Fibroblast of villous mesenchyme (primary cell): ENCODE measurements at regions not wholly inside any gene's neighbourhood (a gene's known extent, or its start where the extent isn't known, plus 50 kb on each side); places are given as distances from the start of the nearest gene placed in this dataset.
"Not testable (repeated sequence)": the region's sequence is repeated elsewhere in the genome, so short reads cannot be mapped to it uniquely, and the experiment has no call there.

Experiments used
- DNase-seq: peaks from one replicate; pipeline ENCODE4 v3.0.0-alpha.2; 2010; ENCODE audit warnings: low read depth
- H3K4me3 ChIP-seq: 2 replicates; pipeline ENCODE4 v1.5.1; 2011; ENCODE audit warnings: low read depth, mild to moderate bottlenecking, low read length
- TF ChIP-seq, protein P1 (sequence below): IDR thresholded peaks from 2 replicates; pipeline ENCODE4 v1.5.1; 2012; ENCODE audit warnings: low read depth, mild to moderate bottlenecking, low read length; ENCODE audit not compliant: insufficient read depth

GRCh38 chrX:95536661-95537060, 1148.0 kb upstream of the DIAPH2 start:
- no peak for DNase-seq
- TF ChIP-seq, protein P1, sequence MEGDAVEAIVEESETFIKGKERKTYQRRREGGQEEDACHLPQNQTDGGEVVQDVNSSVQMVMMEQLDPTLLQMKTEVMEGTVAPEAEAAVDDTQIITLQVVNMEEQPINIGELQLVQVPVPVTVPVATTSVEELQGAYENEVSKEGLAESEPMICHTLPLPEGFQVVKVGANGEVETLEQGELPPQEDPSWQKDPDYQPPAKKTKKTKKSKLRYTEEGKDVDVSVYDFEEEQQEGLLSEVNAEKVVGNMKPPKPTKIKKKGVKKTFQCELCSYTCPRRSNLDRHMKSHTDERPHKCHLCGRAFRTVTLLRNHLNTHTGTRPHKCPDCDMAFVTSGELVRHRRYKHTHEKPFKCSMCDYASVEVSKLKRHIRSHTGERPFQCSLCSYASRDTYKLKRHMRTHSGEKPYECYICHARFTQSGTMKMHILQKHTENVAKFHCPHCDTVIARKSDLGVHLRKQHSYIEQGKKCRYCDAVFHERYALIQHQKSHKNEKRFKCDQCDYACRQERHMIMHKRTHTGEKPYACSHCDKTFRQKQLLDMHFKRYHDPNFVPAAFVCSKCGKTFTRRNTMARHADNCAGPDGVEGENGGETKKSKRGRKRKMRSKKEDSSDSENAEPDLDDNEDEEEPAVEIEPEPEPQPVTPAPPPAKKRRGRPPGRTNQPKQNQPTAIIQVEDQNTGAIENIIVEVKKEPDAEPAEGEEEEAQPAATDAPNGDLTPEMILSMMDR = no peak
- H3K4me3 ChIP-seq = no peak overlapping the region

GRCh38 chrX:95539041-95539440, 1145.6 kb upstream of the DIAPH2 start:
- no peak overlapping the region for H3K4me3 ChIP-seq
- TF ChIP-seq, protein P1 = no peak
- DNase-seq = no peak

DNA sequence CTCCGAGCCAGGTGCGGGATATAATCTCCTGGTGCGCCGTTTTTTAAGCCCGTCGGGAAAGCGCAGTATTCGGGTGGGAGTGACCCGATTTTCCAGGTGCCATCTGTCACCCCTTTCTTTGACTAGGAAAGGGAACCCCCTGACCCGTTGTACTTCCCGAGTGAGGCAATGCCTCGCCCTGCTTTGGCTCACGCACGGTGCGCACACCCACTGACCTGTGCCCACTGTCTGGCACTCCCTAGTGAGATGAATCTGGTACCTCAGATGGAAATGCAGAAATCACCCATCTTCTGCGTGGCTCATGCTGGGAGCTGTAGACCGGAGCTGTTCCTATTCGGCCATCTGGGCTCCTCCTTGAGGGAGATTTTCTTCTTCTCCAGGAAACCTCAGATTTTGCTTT, 1135.1 kb upstream of the DIAPH2 start:
- H3K4me3 ChIP-seq, DNase-seq: not testable (repeated sequence)

DNA sequence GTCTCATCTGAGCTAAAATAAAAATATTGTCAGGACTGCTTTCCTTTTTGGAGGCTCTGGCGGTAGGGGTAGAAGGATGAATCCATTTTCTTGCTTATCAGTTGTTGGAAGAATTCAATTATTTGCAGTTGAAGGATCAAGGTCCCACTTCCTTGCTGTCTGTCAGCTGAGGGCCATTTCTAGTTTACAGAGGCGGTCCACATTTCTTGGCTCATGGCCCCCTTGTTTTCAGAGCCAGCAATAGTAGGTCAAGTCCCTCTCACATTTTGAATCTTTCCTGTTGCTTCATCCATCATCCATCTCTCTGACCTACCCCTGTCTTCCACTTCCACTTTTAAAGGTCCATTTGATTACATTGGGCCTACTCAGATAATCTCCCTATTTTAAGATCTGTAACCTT, 1099.3 kb upstream of the DIAPH2 start:
- DNase-seq = no peak
- no peak overlapping the region for H3K4me3 ChIP-seq
- TF ChIP-seq, protein P1 = no peak

- H3K4me3 ChIP-seq = no peak overlapping the region
- TF ChIP-seq, protein P1 = no peak
- DNase-seq = no peak
These were observed 1072.3 kb upstream of the DIAPH2 start for GRCh38 chrX:95612350-95612749.

- H3K4me3 ChIP-seq = no peak overlapping the region
- TF ChIP-seq, protein P1 = no peak
- DNase-seq = no peak
These were observed 1062.4 kb upstream of the DIAPH2 start for GRCh38 chrX:95622200-95622599.

GRCh38 chrX:95626748-95627147, 1057.9 kb upstream of the DIAPH2 start:
- TF ChIP-seq, protein P1 = no peak
- no peak for DNase-seq
- no peak overlapping the region for H3K4me3 ChIP-seq
